Femur (tissue), 1 donor: ENCODE measurements at regions not wholly inside any gene's neighbourhood (a gene's known extent, or its start where the extent isn't known, plus 50 kb on each side); places are given as distances from the start of the nearest gene placed in this dataset.
"Not testable (repeated sequence)": the region's sequence is repeated elsewhere in the genome, so short reads cannot be mapped to it uniquely, and the experiment has no call there.

Experiments
- DNase-seq: peaks from one replicate; pipeline ENCODE4 v3.0.0-alpha.2; 2017

GRCh38 chr1:117754061-117754969, 148.5 kb downstream of the TENT5C start:
- peak; percentile 63 for DNase-seq

GRCh38 chr1:117757668-117758067, 151.8 kb downstream of the TENT5C start:
- DNase-seq: no peak

- peak; percentile 85 for DNase-seq
Observed at GRCh38 chr1:117758444-117759316, 152.8 kb downstream of the TENT5C start.

DNA sequence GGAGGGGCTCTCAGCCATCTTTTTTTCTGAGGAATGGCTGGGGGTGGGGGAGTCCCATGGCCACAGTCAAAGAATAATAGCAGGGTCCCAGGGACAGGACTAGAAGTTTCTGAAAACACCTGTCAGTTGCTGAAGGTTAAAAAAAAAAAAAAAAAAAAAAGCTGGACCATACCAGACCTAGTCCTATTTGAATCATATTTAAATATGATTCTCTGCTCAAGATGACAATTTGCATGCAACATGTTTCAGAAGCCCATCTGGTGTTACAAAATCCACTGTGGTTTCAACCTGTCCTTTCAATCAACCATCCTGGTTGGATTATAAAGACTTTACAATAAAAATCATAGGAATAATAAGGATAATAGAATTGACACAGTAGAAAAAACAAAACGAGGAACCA, 153.7 kb downstream of the TENT5C start:
- DNase-seq: no peak

DNA sequence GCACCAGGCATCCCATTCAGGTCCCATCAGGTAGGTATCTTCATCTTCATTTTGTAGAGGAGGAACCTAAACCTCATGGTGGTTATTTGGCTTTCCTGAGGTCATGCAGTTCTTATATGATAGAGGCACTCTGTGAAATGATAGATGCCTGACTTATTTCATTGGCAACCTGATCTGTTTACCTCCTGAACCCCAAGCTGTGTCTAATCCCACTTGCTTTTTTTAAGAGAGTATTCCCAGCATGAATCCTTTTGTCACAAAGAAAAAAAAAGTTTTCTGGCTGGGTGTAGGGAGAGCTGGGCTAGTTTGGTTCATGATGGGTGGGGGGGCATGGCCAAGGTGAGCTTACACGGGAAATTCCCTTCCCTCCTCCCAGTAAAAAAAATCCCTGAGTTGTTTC, 154.2 kb downstream of the TENT5C start:
- DNase-seq: no peak

- no peak for DNase-seq
Observed at GRCh38 chr1:117760485-117760884, 154.6 kb downstream of the TENT5C start.

GRCh38 chr1:117767756-117768155, 161.7 kb downstream of the GDAP2 start:
- not testable (repeated sequence) for DNase-seq

DNA sequence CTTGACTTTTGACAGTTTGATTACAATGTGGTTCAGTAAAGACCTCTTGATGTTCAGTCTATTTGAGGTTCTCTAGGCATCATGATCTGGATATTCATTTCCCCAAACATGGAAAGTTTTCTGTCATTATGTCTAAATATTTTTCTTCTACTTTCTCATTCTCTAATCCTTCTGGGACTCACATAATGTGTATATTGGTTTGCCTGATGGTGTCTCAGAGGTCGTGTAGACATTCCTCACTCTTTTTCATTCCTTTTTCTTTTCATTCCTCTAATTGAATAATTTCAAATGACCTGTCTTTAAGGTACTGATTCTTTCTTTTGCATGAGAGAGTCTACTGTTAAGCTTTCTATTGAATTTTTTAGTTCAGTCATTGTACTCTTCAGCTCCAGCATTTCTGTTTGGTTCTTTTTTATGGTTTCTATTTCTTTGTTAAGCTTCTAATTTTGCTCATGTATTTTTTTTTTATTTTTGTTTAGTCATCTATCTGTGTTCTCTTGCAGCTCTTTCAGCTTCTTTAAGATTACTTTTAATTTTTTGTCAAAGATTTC, 158.4 kb downstream of the GDAP2 start:
- no peak for DNase-seq

DNA sequence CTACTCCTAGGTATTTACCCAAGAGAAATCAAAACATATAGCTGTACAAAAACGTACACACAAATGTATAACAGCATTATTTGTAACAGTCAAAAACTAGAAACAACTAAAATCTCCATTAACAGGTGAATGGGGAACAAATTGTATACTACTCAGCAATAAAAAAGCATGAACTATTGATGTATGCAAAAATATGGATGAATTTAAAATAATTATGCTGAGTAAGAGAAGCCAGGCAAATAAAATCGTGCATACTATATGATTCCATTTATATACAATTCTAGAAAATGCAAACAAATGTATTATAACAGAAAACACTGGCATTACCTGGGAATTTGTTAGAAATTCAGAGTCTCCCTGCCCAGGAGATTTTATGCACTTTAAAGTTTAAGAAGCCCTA, 150.1 kb downstream of the GDAP2 start:
- DNase-seq: no peak

DNA sequence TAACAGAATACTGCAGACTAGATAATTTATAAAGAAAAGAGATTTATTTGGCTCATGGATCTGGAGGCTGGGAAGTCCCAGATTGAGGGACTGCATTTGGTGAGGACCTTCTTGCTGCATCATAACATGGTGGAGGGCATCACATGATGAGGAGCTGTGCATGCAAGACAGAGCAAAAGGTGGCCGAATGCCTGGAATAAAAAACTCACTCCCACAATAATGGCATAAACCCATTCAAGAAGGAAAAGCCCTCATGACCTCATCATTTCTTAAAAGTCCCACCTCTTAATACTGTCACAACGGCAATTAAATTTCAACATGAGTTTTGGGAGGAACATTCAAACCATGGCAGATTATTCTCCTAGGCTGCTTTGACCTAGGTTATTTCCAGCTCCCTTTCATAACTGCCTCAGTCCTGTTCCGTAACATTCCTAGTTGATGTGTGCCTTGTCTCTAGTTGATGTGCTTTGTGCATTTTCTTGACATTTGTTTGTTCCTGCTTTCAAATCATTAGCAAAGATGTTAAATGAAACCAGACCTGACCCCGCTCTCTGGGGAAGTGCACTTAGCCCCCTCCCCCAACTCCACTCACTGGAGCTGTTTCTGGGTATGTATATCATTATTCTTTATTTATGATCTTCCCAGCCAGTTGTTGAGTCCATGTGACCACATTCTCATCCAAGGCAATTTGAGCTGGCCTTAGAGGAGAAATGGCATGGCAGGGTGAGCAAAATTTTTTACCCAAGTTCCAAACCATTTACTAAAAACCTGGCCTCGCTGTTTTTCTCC, 148.5 kb downstream of the GDAP2 start:
- peak; percentile 59 for DNase-seq

GRCh38 chr1:117782056-117782455, 147.4 kb downstream of the GDAP2 start:
- DNase-seq: no peak

DNA sequence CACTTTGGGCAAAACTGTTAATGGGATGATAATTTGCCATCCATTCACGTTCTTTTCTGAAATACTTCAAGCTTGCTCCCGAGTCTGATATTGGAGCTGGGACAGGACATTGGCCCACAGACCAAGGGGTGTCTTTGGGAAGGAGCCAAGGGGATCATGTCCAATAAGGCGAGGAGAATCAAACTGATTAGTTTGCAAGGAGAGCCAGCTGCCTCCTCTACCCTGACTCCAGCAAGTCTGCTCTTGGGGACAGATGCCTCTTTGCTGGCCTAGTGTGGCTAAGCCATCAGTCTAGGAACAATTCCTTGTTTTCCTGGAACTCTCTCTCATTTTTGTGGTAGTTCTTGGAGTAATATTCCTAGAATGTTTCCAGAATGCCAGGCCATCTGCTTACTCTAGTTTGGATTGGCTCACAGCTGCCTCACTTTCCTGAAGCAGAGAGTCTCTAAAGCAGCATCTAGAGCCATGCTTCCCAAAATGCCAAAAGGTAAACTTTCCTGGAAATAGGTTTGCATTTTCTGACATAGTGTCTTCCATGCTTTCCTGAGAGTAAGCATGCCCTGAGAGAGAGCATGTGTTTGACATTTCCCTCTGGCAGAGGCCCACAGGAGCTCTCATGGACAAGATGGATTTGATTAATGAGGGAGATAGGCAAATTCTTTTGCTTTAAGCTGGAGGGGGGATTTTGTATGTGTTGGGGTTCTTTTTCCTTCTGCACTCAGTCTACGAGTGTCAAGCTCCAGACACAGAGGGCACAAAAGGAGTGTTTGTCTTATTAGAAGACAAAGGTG, 145.6 kb downstream of the GDAP2 start:
- no peak for DNase-seq

- DNase-seq: no peak
Observed at GRCh38 chr1:117788014-117788413, 141.4 kb downstream of the GDAP2 start.

GRCh38 chr1:117793413-117793812, 136.0 kb downstream of the GDAP2 start:
- DNase-seq: no peak

- no peak for DNase-seq
Observed at GRCh38 chr1:117794073-117794472, 135.3 kb downstream of the GDAP2 start.

DNA sequence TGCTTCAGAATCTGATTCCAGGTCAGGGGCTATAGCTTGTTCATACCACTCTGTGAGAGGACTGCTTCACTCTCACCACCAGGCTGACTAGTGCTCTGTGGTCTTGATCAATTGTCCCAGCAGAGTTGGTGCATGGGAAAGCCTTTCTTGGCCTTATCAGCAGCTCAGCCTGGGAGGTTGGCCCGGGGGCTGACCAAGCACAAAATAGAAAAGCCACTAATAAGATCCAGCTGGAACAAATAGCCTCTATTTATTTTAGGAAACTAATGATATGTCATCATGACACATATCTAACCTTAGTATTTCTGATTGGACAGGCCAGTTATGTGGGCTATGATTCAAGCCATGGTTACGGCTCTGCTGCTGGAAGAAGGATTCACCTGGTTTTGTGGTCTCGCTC, 134.2 kb downstream of the GDAP2 start:
- no peak for DNase-seq

DNA sequence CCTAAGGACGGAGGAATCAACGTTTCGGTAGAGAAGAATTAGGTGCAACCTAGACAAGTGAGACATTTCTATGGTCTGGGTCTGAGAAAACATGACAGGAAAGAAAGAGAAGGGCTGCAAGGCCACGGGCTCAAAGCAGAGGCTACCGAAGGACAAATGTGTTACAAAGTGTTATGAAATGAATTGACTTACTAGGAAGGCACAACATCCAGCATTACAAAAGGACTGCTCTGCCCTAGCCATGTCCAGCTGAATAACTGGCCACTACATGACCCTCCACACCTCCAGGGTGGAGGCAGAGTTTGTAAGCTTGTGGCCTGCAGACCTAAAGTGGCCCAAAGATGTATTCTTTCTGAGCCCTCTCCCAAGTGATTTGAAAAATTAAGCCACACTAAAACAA, 133.6 kb downstream of the GDAP2 start:
- DNase-seq: no peak

DNA sequence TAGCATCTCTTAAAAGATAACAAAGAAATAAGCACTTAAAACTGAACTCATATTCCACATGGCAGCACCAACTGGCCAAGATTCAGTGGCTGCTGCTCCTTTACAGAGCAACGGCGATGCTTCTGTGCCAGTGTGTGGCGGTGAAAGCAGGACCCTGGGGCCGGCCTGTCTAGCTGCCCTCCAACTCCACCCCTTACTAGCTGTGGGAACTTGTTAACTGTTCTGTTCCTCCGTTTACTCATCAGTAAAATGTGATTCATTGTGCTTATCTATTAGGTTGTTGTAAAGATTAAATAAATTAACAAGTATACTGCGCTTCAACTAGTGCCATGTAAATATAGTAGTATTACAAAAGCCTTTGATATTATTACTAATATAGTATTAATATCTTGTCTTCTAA, 133.2 kb downstream of the GDAP2 start:
- DNase-seq: no peak

GRCh38 chr1:117798550-117798949, 130.9 kb downstream of the GDAP2 start:
- no peak for DNase-seq

DNA sequence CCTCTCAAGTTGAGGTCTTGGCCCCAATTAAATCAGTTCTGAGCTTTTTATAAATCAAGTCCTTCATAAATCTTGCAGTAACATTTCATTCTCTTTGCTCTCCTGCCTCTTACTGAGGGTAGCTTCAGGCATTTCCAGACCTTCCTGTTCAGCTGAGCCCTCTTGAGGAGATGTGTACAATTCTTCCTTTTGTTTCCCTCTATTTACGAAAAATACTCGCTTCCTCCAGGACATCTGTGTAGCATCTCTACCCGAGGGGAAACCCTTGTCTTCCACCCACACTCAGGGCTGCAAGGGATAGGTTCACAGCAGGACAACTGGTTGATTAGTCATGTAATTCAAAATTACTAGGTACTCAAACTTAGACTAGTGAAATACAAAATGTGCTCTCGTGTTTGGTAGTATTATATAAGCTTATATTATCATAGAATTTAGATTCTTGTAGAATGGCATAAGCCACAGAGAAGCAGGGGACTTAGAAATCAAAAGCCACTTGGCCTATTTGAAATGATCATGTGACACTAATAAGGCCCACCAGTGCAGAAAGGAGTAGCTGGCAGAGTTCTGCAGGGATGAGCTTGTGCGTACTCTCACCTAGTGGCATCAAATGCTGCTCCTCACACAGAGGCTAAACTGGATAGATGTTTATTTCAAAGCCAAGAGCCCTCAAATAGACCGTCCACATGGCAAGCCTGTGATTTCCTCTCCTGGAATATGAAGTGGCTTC, 126.7 kb downstream of the GDAP2 start:
- no peak for DNase-seq

DNA sequence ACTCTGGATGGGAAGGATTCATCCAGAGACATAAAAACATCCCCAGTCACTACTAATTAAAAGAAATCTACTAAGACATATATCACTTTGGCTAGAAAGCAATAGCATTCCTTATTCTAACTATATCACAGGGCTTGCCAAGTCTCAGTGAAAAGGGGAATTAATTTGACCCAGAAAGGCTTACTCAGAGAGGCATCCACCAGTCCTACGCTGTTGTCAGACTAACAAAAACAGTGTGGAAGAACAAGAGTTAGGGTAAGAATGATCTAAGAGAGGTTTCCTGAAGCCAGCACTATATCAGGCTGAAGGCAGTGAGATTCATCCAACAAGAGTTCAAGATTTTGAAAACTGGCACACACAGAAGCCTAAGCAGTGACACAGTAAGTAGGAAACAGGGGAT, 126.1 kb downstream of the GDAP2 start:
- DNase-seq: no peak
